ENCODE measurements at regions not wholly inside any gene's neighbourhood (a gene's known extent, or its start where the extent isn't known, plus 50 kb on each side); places are given as distances from the start of the nearest gene placed in this dataset.
"Not testable (repeated sequence)": the region's sequence is repeated elsewhere in the genome, so short reads cannot be mapped to it uniquely, and the experiment has no call there.

- DNase-seq (ENCODE audit: low read depth in 2 of 2): peak; percentile 73 to 84
These were observed 305.4 kb upstream of the PODXL start for GRCh38 chr7:131861620-131862346.

GRCh38 chr7:131859147-131859821 is 302.9 kb upstream of the PODXL start:
- peak; percentile 83 to 87 for DNase-seq (ENCODE audit: low read depth in 2 of 2)

GRCh38 chr7:131858611-131859010 is 302.2 kb upstream of the PODXL start:
- DNase-seq (ENCODE audit: low read depth in 2 of 2): no peak

GRCh38 chr7:131849472-131849871 is 293.0 kb upstream of the PODXL start:
- DNase-seq (ENCODE audit: low read depth in 2 of 2): no peak

- no peak for DNase-seq (ENCODE audit: low read depth in 2 of 2)
These were observed 291.6 kb upstream of the PODXL start for GRCh38 chr7:131848033-131848432.

- no peak for DNase-seq (ENCODE audit: low read depth in 2 of 2)
These were observed 289.3 kb upstream of the PODXL start for GRCh38 chr7:131845573-131846314.

- no peak for DNase-seq (ENCODE audit: low read depth in 2 of 2)
These were observed 287.9 kb upstream of the PODXL start for GRCh38 chr7:131844369-131844768.

- peak in 1 of 2 donors; percentile 48 for DNase-seq (ENCODE audit: low read depth in 2 of 2)
These were observed 287.5 kb upstream of the PODXL start for GRCh38 chr7:131843898-131844331.

GRCh38 chr7:131839967-131840690 is 283.7 kb upstream of the PODXL start:
- no peak for DNase-seq (ENCODE audit: low read depth in 2 of 2)

- DNase-seq (ENCODE audit: low read depth in 2 of 2): no peak
These were observed 280.3 kb upstream of the PODXL start for GRCh38 chr7:131836733-131837132.

- no peak for DNase-seq (ENCODE audit: low read depth in 2 of 2)
These were observed 278.7 kb upstream of the PODXL start for GRCh38 chr7:131835141-131835540.

- no peak for DNase-seq (ENCODE audit: low read depth in 2 of 2)
These were observed 274.3 kb upstream of the PODXL start for GRCh38 chr7:131830681-131831080.

GRCh38 chr7:131829947-131830558 is 273.6 kb upstream of the PODXL start:
- DNase-seq (ENCODE audit: low read depth in 2 of 2): peak; percentile 32 to 64

GRCh38 chr7:131827421-131827820 is 271.0 kb upstream of the PODXL start:
- DNase-seq (ENCODE audit: low read depth in 2 of 2): no peak

- no peak for DNase-seq (ENCODE audit: low read depth in 2 of 2)
These were observed 270.5 kb upstream of the PODXL start for GRCh38 chr7:131826960-131827359.

- not testable (repeated sequence) for DNase-seq (ENCODE audit: low read depth in 2 of 2)
These were observed 267.6 kb upstream of the PODXL start for GRCh38 chr7:131823961-131824440.

- no peak for DNase-seq (ENCODE audit: low read depth in 2 of 2)
These were observed 263.5 kb upstream of the PODXL start for GRCh38 chr7:131819891-131820290.

GRCh38 chr7:131816391-131817007 is 260.1 kb upstream of the PODXL start:
- DNase-seq (ENCODE audit: low read depth in 2 of 2): no peak

- no peak for DNase-seq (ENCODE audit: low read depth in 2 of 2)
These were observed 252.3 kb upstream of the PODXL start for GRCh38 chr7:131808736-131809135.

GRCh38 chr7:131808156-131808555 is 251.7 kb upstream of the PODXL start:
- DNase-seq (ENCODE audit: low read depth in 2 of 2): not testable (repeated sequence)

GRCh38 chr7:131803816-131804215 is 247.4 kb upstream of the PODXL start:
- DNase-seq (ENCODE audit: low read depth in 2 of 2): no peak

All from lung microvascular endothelial cell (primary cell).